Hepatocyte (in vitro differentiated cells): ENCODE measurements at regions not wholly inside any gene's neighbourhood (a gene's known extent, or its start where the extent isn't known, plus 50 kb on each side); places are given as distances from the start of the nearest gene placed in this dataset.

Source experiments
- EZH2 ChIP-seq: fragments of 200-600 bp; sonication (generic); IDR thresholded peaks from 2 replicates; pipeline ENCODE4 v1.6.1; 2016; ENCODE audit warnings: antibody characterized with exemption, mild to moderate bottlenecking, borderline replicate concordance
- TF ChIP-seq, protein P1 (sequence below): fragments of 200-600 bp; sonication (generic); IDR thresholded peaks from 2 replicates; pipeline ENCODE4 v1.5.1; 2016; ENCODE audit warnings: antibody characterized with exemption, mild to moderate bottlenecking; ENCODE audit not compliant: poor library complexity

DNA sequence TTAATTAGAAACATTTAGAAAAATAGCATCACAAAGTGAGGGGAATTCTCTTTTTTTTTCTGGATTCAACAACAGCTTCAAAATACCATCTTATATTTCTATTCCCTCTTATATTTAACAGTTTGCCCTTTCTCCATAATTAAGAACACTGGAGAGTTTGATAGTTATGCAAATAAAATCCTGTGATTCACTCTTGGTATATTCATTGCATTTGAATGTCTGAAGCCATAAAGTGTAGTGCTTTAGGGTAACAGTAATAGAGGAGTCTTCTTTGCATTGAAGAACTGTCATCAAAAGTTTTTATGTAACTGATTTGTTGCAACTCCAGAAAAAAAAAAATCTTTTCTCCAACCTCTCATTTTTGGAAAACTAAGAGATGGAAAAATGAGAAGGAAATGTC is 352.0 kb upstream of the GALNTL6 start:
- TF ChIP-seq, protein P1, sequence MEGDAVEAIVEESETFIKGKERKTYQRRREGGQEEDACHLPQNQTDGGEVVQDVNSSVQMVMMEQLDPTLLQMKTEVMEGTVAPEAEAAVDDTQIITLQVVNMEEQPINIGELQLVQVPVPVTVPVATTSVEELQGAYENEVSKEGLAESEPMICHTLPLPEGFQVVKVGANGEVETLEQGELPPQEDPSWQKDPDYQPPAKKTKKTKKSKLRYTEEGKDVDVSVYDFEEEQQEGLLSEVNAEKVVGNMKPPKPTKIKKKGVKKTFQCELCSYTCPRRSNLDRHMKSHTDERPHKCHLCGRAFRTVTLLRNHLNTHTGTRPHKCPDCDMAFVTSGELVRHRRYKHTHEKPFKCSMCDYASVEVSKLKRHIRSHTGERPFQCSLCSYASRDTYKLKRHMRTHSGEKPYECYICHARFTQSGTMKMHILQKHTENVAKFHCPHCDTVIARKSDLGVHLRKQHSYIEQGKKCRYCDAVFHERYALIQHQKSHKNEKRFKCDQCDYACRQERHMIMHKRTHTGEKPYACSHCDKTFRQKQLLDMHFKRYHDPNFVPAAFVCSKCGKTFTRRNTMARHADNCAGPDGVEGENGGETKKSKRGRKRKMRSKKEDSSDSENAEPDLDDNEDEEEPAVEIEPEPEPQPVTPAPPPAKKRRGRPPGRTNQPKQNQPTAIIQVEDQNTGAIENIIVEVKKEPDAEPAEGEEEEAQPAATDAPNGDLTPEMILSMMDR: no peak
- TF ChIP-seq EZH2: no peak
